ENCODE measurements at regions not wholly inside any gene's neighbourhood (a gene's known extent, or its start where the extent isn't known, plus 50 kb on each side); places are given as distances from the start of the nearest gene placed in this dataset.

- Histone ChIP-seq H3K27ac (ENCODE audit: low read depth, low read length) (no peak overlapping the region), H3K27me3 (ENCODE audit: low read length) (no peaks in the 10 kb centered on the region), H3F3A (ENCODE audit: insufficient read depth) (no peaks in the 10 kb centered on the region), H3K4me3 (ENCODE audit: insufficient read depth, low read length, poor library complexity, severe bottlenecking) (no peak overlapping the region), H3K9me3 (ENCODE audit: insufficient read depth, low read length) (no peaks in the 10 kb centered on the region), H3K9me2 (replicated peaks; ENCODE audit: insufficient read depth, low read length) (no peaks in the 10 kb centered on the region), H3K36me3 (ENCODE audit: low read length) (no peaks in the 10 kb centered on the region), H4K20me1 (ENCODE audit: low read depth, low read length) (no peaks in the 10 kb centered on the region), H3K79me2 (ENCODE audit: insufficient read depth, low read length) (no peaks in the 10 kb centered on the region), H3K9ac (ENCODE audit: low read length) (no peak overlapping the region), H3K4me2 (ENCODE audit: low read depth, low read length, poor library complexity, severe bottlenecking) (no peak overlapping the region), H2AFZ (ENCODE audit: low read depth, low read length, severe bottlenecking) (no peak overlapping the region)
- TF ChIP-seq CTCF (IDR thresholded peaks at IDR 0.05; ENCODE audit: insufficient read depth, low read length, poor library complexity, severe bottlenecking) = no peak
- no peak for TF ChIP-seq EZH2phosphoT487 (conservative IDR thresholded peaks at IDR 0.05; ENCODE audit: low read length)
These were observed 138.3 kb upstream of the LSM8 start for GRCh38 chr7:118045629-118046028.

GRCh38 chr7:118046086-118046485 lies 137.9 kb upstream of the LSM8 start:
- H3K9me2 ChIP-seq (replicated peaks; ENCODE audit: insufficient read depth, low read length) = no peaks in the 10 kb centered on the region
- no peaks in the 10 kb centered on the region for H3K79me2 ChIP-seq (ENCODE audit: insufficient read depth, low read length)
- H3K27me3 ChIP-seq (ENCODE audit: low read length) = no peaks in the 10 kb centered on the region
- H4K20me1 ChIP-seq (ENCODE audit: low read depth, low read length) = no peaks in the 10 kb centered on the region
- no peaks in the 10 kb centered on the region for H3K36me3 ChIP-seq (ENCODE audit: low read length)
- no peaks in the 10 kb centered on the region for H3F3A ChIP-seq (ENCODE audit: insufficient read depth)
- H2AFZ ChIP-seq (ENCODE audit: low read depth, low read length, severe bottlenecking) = no peak overlapping the region
- no peak for TF ChIP-seq CTCF (IDR thresholded peaks at IDR 0.05; ENCODE audit: insufficient read depth, low read length, poor library complexity, severe bottlenecking)
- TF ChIP-seq EZH2phosphoT487 (conservative IDR thresholded peaks at IDR 0.05; ENCODE audit: low read length) = no peak
- no peak overlapping the region for H3K4me2 ChIP-seq (ENCODE audit: low read depth, low read length, poor library complexity, severe bottlenecking)
- H3K4me3 ChIP-seq (ENCODE audit: insufficient read depth, low read length, poor library complexity, severe bottlenecking) = no peak overlapping the region
- H3K27ac ChIP-seq (ENCODE audit: low read depth, low read length) = no peak overlapping the region
- no peaks in the 10 kb centered on the region for H3K9me3 ChIP-seq (ENCODE audit: insufficient read depth, low read length)
- no peak overlapping the region for H3K9ac ChIP-seq (ENCODE audit: low read length)

GRCh38 chr7:118046801-118047200 lies 137.2 kb upstream of the LSM8 start:
- no peak overlapping the region for H3K4me2 ChIP-seq (ENCODE audit: low read depth, low read length, poor library complexity, severe bottlenecking)
- no peaks in the 10 kb centered on the region for H3K27me3 ChIP-seq (ENCODE audit: low read length)
- no peak overlapping the region for H3K27ac ChIP-seq (ENCODE audit: low read depth, low read length)
- no peaks in the 10 kb centered on the region for H4K20me1 ChIP-seq (ENCODE audit: low read depth, low read length)
- no peaks in the 10 kb centered on the region for H3K36me3 ChIP-seq (ENCODE audit: low read length)
- no peaks in the 10 kb centered on the region for H3K79me2 ChIP-seq (ENCODE audit: insufficient read depth, low read length)
- H3K9me3 ChIP-seq (ENCODE audit: insufficient read depth, low read length) = no peaks in the 10 kb centered on the region
- TF ChIP-seq EZH2phosphoT487 (conservative IDR thresholded peaks at IDR 0.05; ENCODE audit: low read length) (no peak), CTCF (IDR thresholded peaks at IDR 0.05; ENCODE audit: insufficient read depth, low read length, poor library complexity, severe bottlenecking) (no peak)
- H3F3A ChIP-seq (ENCODE audit: insufficient read depth) = no peaks in the 10 kb centered on the region
- no peak overlapping the region for H2AFZ ChIP-seq (ENCODE audit: low read depth, low read length, severe bottlenecking)
- H3K9ac ChIP-seq (ENCODE audit: low read length) = no peak overlapping the region
- H3K9me2 ChIP-seq (replicated peaks; ENCODE audit: insufficient read depth, low read length) = no peaks in the 10 kb centered on the region
- H3K4me3 ChIP-seq (ENCODE audit: insufficient read depth, low read length, poor library complexity, severe bottlenecking) = no peak overlapping the region

GRCh38 chr7:118052336-118052735 lies 131.6 kb upstream of the LSM8 start:
- Histone ChIP-seq H3F3A (ENCODE audit: insufficient read depth) (no peaks in the 10 kb centered on the region), H3K27ac (ENCODE audit: low read depth, low read length) (no peak overlapping the region), H3K4me3 (ENCODE audit: insufficient read depth, low read length, poor library complexity, severe bottlenecking) (no peak overlapping the region), H3K4me2 (ENCODE audit: low read depth, low read length, poor library complexity, severe bottlenecking) (no peak overlapping the region), H3K27me3 (ENCODE audit: low read length) (no peaks in the 10 kb centered on the region), H3K36me3 (ENCODE audit: low read length) (no peaks in the 10 kb centered on the region), H3K9me3 (ENCODE audit: insufficient read depth, low read length) (no peaks in the 10 kb centered on the region), H4K20me1 (ENCODE audit: low read depth, low read length) (no peaks in the 10 kb centered on the region), H3K9ac (ENCODE audit: low read length) (no peak overlapping the region), H3K79me2 (ENCODE audit: insufficient read depth, low read length) (no peaks in the 10 kb centered on the region), H3K9me2 (replicated peaks; ENCODE audit: insufficient read depth, low read length) (no peaks in the 10 kb centered on the region), H2AFZ (ENCODE audit: low read depth, low read length, severe bottlenecking) (no peak overlapping the region)
- TF ChIP-seq EZH2phosphoT487 (conservative IDR thresholded peaks at IDR 0.05; ENCODE audit: low read length) = no peak
- no peak for TF ChIP-seq CTCF (IDR thresholded peaks at IDR 0.05; ENCODE audit: insufficient read depth, low read length, poor library complexity, severe bottlenecking)
